Right cardiac atrium (tissue), 5 donors: ENCODE measurements at regions not wholly inside any gene's neighbourhood (a gene's known extent, or its start where the extent isn't known, plus 50 kb on each side); places are given as distances from the start of the nearest gene placed in this dataset.

Source experiments
- ATAC-seq, 2 donors: fragments of 200-7000 bp; cut with Tn5 transposase; one replicate each; pipeline versions ENCODE4 v1.8.0 to v1.9.1; 2020; ENCODE audit warnings: moderate library complexity in 2 of 2, mild to moderate bottlenecking in 1 of 2
- DNase-seq, 3 donors: peaks; one replicate each; pipeline ENCODE4 v3.0.0-alpha.2; 2020
- H3K27ac ChIP-seq: one replicate; pipeline ENCODE4 v1.5.1; 2013; ENCODE audit warnings: mild to moderate bottlenecking, low read length, control low read depth, moderate library complexity
- H3K27me3 ChIP-seq: one replicate; pipeline ENCODE4 v1.6.1; 2013; ENCODE audit not compliant: control insufficient read depth, insufficient read depth
- H3K4me1 ChIP-seq: one replicate; pipeline ENCODE4 v1.6.1; 2013; ENCODE audit warnings: low read length; ENCODE audit not compliant: control insufficient read depth, insufficient read depth
- H3K4me3 ChIP-seq: one replicate; pipeline ENCODE4 v1.5.1; 2013; ENCODE audit warnings: low read length, control low read depth
- H3K9me3 ChIP-seq: one replicate; pipeline ENCODE4 v1.6.1; 2013; ENCODE audit warnings: low read length; ENCODE audit not compliant: control insufficient read depth
- whole genome bisulfite sequencing: extraction: QIAGEN DNeasy Blood & Tissue Kit; methylation state at CpG from one replicate; pipeline ENCODE4 v1.1.7; 2013; 5-methylcytosine and 5-hydroxymethylcytosine counted together
- intact Hi-C, 4 donors: fragments of 100-400 bp; cut with DNase I; formaldehyde crosslinking; loops; one replicate each; pipeline versions ENCODE4 v1.11.0 to v1.14.0; 2022 to 2023
- donor health status: healthy with polysubstance abuse.
- donor health status: DM: no; HTN: yes; CAD: no.
- donor health status: DM: no; HTN: no; CAD: no.
- donor health status: DM: no; HTN: yes; CAD: no; lungs with severe emphysema.
- donor health status: DM: yes; HTN: yes; CAD: no.

DNA sequence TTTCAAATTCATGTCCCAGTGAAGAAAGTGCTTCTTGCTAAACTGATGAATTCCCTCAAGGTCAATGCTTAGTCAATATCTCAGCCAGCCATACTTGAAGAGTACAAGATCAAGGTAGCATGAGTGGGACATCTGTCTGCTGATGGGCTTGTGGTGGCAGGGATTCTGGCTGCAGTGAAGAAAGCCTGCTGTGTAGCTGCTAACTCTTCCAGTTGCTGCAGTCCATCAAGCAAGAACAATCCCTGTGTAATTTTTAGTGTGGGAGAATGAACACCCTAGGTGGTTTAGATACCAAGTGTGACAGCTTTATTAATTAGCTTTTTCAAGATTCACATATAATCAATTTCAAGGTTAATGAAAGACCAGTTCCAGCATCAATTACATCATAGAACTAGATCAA, 443.9 kb downstream of the TAF11L14 start:
- ATAC-seq (no peak), DNase-seq (no peak)
- Histone ChIP-seq H3K4me3 (no peak overlapping the region), H3K9me3 (no peaks in the 10 kb centered on the region), H3K4me1 (no peaks in the 10 kb centered on the region), H3K27me3 (no peaks in the 10 kb centered on the region), H3K27ac (no peak overlapping the region)
- intact Hi-C loops: no loop called here

- Histone ChIP-seq H3K9me3 (no peaks in the 10 kb centered on the region), H3K4me3 (no peak overlapping the region), H3K27me3 (no peaks in the 10 kb centered on the region), H3K4me1 (no peaks in the 10 kb centered on the region), H3K27ac (no peak overlapping the region)
- ATAC-seq: no peak
- WGBS: 89% methylated on average over 3 of the region's 3 CpGs
- intact Hi-C loops: no loop called here
- no peak for DNase-seq
Measured at GRCh38 chr5:18079831-18080230, 445.6 kb downstream of the TAF11L14 start.

DNA sequence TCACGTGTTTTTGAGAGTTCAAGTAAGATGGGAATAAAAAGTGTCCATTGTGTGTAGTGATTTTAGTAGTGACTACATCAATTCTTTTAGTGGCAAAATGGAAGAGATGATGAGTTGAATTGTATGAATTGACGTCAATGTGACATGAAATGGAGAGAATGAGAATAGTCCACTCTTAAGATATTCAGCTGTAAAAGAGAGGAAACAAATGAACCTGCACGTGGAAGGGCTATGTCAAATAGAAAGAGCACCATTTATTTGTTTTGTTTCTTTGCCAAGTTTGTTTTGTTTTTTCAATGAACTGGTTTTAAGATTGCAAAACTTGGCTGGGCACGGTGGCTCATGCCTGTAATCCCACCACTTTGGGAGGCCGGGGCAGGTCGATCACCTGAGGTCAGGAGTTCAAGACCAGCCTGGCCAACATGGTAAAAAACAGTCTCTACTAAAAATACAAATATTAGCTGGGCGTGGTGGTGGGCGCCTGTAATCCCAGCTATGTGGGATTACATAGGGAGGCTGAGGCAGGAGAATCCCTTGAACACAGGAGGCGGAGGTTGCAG, 453.8 kb downstream of the TAF11L14 start:
- H3K4me1 ChIP-seq: no peaks in the 10 kb centered on the region
- 76% methylated on average over 9 of the region's 9 CpGs for WGBS
- no peaks in the 10 kb centered on the region for H3K27me3 ChIP-seq
- no peak for DNase-seq
- intact Hi-C loops: no loop called here
- H3K27ac ChIP-seq: no peak overlapping the region
- no peak overlapping the region for H3K4me3 ChIP-seq
- ATAC-seq: no peak
- H3K9me3 ChIP-seq: no peaks in the 10 kb centered on the region

DNA sequence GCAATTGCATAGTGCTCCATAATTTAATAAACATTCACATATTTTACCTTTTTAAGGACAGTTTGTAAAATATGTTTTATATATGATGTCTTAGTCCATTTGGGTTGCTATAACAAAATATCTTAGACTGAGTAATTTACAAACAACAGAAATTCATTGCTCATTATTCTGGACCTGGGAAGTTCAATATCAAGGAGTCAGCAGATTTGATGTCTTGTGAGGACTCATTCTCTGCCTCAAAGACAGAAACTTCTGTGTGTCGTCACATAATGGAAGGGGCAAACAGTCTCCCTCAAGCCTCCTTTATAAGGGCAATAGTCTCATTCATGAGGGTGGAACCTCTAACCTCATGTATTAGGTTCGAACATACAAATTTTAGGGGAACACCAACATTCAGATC, 455.9 kb downstream of the TAF11L14 start:
- H3K9me3 ChIP-seq: no peaks in the 10 kb centered on the region
- H3K4me3 ChIP-seq: no peak overlapping the region
- no peak overlapping the region for H3K27ac ChIP-seq
- intact Hi-C loops: no loop called here
- 66% methylated on average over 2 of the region's 2 CpGs for WGBS
- no peaks in the 10 kb centered on the region for H3K27me3 ChIP-seq
- ATAC-seq (no peak), DNase-seq (no peak)
- no peaks in the 10 kb centered on the region for H3K4me1 ChIP-seq

GRCh38 chr5:18091142-18091541, 456.9 kb downstream of the TAF11L14 start:
- Histone ChIP-seq H3K4me3 (no peak overlapping the region), H3K9me3 (no peaks in the 10 kb centered on the region), H3K4me1 (no peaks in the 10 kb centered on the region), H3K27me3 (no peaks in the 10 kb centered on the region), H3K27ac (no peak overlapping the region)
- intact Hi-C loops: no loop called here
- no peak for DNase-seq
- ATAC-seq: no peak
- 22% methylated on average over 2 of the region's 2 CpGs for WGBS

DNA sequence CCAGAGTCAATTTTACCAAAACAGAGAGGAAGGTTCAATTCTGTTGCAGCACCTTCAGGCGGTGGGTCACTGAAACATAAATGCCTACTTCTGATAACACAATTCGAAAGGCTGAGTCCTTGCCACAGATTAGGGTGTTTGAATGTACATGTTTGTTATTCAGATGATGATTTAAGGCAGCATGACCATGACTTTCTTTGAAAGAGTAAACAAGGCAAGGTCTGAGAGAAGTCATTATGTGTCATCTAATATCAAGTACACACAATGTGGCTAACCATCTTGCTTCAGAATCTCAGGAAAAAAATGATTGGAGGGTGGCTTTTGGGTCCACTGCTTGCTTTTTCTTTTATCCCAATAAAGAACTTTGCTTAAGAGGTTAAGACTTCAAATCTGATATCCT, 457.5 kb downstream of the TAF11L14 start:
- no peaks in the 10 kb centered on the region for H3K9me3 ChIP-seq
- no peaks in the 10 kb centered on the region for H3K27me3 ChIP-seq
- H3K4me3 ChIP-seq: no peak overlapping the region
- DNase-seq (no peak), ATAC-seq (no peak)
- H3K4me1 ChIP-seq: no peaks in the 10 kb centered on the region
- no peak overlapping the region for H3K27ac ChIP-seq
- WGBS: 67% methylated on average over 2 of the region's 2 CpGs
- intact Hi-C loops: no loop called here

- Histone ChIP-seq H3K27me3 (no peaks in the 10 kb centered on the region), H3K4me3 (no peak overlapping the region), H3K4me1 (no peaks in the 10 kb centered on the region), H3K9me3 (no peaks in the 10 kb centered on the region), H3K27ac (no peak overlapping the region)
- intact Hi-C loops: no loop called here
- ATAC-seq (no peak), DNase-seq (no peak)
- WGBS: 89% methylated on average over 2 of the region's 2 CpGs
Measured at GRCh38 chr5:18095061-18095460, 460.8 kb downstream of the TAF11L14 start.

DNA sequence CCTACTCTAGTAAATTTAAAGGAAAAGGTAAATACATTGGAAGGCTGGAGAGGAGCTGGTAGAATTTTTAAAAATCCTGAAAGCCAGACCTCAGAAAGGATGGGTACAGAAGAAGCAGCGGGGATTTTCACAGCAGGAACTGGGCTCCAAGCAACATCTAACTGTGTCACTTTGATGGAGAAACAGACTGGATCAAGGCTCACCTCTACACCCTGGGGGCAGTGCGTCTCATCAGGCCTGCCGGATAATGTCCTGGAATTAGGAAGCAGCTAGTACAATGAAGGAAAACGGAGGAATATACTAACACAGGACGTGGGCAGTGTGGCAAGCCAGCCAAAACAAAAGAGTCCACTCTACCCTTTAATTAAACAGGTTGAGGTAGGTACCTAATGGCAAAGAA, 463.6 kb downstream of the TAF11L14 start:
- no peak overlapping the region for H3K27ac ChIP-seq
- no peaks in the 10 kb centered on the region for H3K9me3 ChIP-seq
- no peaks in the 10 kb centered on the region for H3K27me3 ChIP-seq
- ATAC-seq (no peak), DNase-seq (no peak)
- no peaks in the 10 kb centered on the region for H3K4me1 ChIP-seq
- WGBS: 52% methylated on average over 5 of the region's 5 CpGs
- no peak overlapping the region for H3K4me3 ChIP-seq
- intact Hi-C loops: no loop called here

GRCh38 chr5:18098691-18099090, 464.4 kb downstream of the TAF11L14 start:
- no peak for ATAC-seq
- WGBS: 40% methylated on average over 2 of the region's 2 CpGs
- no peak for DNase-seq
- H3K27ac ChIP-seq: no peak overlapping the region
- no peaks in the 10 kb centered on the region for H3K27me3 ChIP-seq
- H3K4me3 ChIP-seq: no peak overlapping the region
- intact Hi-C loops: no loop called here
- H3K9me3 ChIP-seq: no peaks in the 10 kb centered on the region
- no peaks in the 10 kb centered on the region for H3K4me1 ChIP-seq

- intact Hi-C loops: no loop called here
- Histone ChIP-seq H3K4me1 (no peaks in the 10 kb centered on the region), H3K4me3 (no peak overlapping the region), H3K27me3 (no peaks in the 10 kb centered on the region), H3K9me3 (no peaks in the 10 kb centered on the region), H3K27ac (no peak overlapping the region)
- no peak for DNase-seq
- 33% methylated on average over 2 of the region's 2 CpGs for WGBS
- ATAC-seq: no peak
Measured at GRCh38 chr5:18099261-18099660, 465.0 kb downstream of the TAF11L14 start.

GRCh38 chr5:18101532-18101931, 467.3 kb downstream of the TAF11L14 start:
- DNase-seq (no peak), ATAC-seq (no peak)
- Histone ChIP-seq H3K4me1 (no peaks in the 10 kb centered on the region), H3K9me3 (no peaks in the 10 kb centered on the region), H3K27ac (no peak overlapping the region), H3K4me3 (no peak overlapping the region), H3K27me3 (no peaks in the 10 kb centered on the region)
- intact Hi-C loops: no loop called here

GRCh38 chr5:18102733-18103132, 468.5 kb downstream of the TAF11L14 start:
- Histone ChIP-seq H3K27ac (no peak overlapping the region), H3K27me3 (no peaks in the 10 kb centered on the region), H3K4me1 (no peaks in the 10 kb centered on the region), H3K9me3 (peaks cover 2% of the 10 kb centered on the region), H3K4me3 (no peak overlapping the region)
- intact Hi-C loops: no loop called here
- WGBS: 29% methylated on average over 1 of the region's 1 CpG
- ATAC-seq: no peak
- no peak for DNase-seq
